ENCODE measurements at regions not wholly inside any gene's neighbourhood (a gene's known extent, or its start where the extent isn't known, plus 50 kb on each side); places are given as distances from the start of the nearest gene placed in this dataset.

DNA sequence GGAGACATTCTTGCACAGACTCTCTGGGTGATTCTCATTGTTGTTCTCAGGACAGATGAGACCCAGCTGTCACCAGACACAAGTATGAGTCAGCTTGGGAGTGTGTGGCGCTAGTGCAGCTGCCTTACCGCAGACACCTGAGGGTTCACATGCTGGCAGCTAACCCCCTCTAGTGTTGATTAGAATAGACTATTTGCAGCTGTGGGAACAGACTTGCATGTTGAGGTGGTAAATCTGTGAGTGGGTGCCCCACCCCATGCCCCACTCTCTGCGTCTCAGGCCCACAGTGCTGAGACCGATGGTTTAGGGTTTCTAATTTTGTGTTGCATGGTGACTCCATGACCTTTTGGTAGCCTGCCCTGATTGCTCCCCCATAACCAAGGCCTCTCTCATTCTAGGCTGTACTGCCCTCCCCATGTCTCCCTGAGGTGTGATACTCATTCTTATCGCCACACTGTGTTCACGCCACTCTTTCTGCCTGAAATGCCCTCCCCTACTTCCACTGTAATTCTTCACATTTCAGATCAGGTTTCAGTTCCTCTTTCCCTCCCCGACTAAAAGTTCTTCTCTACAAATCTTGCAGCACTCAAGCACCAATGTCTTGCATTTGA is 73.7 kb upstream of the KIRREL3 start:
- no peak overlapping the region for H3K4me3 ChIP-seq
- TF ChIP-seq, protein P1, sequence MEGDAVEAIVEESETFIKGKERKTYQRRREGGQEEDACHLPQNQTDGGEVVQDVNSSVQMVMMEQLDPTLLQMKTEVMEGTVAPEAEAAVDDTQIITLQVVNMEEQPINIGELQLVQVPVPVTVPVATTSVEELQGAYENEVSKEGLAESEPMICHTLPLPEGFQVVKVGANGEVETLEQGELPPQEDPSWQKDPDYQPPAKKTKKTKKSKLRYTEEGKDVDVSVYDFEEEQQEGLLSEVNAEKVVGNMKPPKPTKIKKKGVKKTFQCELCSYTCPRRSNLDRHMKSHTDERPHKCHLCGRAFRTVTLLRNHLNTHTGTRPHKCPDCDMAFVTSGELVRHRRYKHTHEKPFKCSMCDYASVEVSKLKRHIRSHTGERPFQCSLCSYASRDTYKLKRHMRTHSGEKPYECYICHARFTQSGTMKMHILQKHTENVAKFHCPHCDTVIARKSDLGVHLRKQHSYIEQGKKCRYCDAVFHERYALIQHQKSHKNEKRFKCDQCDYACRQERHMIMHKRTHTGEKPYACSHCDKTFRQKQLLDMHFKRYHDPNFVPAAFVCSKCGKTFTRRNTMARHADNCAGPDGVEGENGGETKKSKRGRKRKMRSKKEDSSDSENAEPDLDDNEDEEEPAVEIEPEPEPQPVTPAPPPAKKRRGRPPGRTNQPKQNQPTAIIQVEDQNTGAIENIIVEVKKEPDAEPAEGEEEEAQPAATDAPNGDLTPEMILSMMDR (IDR thresholded peaks at IDR 0.05): no peak
- intact Hi-C loops (cut with DNase I): no loop called here
- H3K36me3 ChIP-seq: no peaks in the 10 kb centered on the region
- no peak for DNase-seq
- H3K4me1 ChIP-seq: no peaks in the 10 kb centered on the region
- ATAC-seq: peak; percentile 45
- no peaks in the 10 kb centered on the region for H3K27me3 ChIP-seq
- H3K27ac ChIP-seq: no peak overlapping the region
- H3K9me3 ChIP-seq: no peaks in the 10 kb centered on the region

DNA sequence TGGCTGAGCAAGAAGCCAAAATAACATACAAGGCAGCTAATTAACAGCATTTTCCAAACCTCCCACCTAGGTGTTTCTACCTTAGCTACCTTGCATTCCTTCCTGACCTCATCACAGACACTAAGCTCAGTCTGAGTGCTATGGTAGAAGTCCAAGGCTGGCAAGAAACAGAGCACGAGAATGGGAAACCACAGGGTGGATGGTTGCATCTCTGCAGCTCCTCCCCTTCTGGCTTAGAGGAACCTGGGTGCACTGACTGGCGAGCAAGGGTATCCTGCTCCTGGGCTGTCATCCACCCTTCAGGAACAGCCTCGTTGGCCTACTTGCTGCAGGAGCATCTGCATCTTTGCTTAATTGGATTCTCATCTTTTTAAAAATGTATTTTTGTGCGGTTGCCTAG is 73.1 kb upstream of the KIRREL3 start:
- ATAC-seq (no peak), DNase-seq (no peak)
- no peaks in the 10 kb centered on the region for H3K4me1 ChIP-seq
- H3K4me3 ChIP-seq: no peak overlapping the region
- H3K36me3 ChIP-seq: no peaks in the 10 kb centered on the region
- no peak overlapping the region for H3K27ac ChIP-seq
- no peaks in the 10 kb centered on the region for H3K27me3 ChIP-seq
- TF ChIP-seq, protein P1 (IDR thresholded peaks at IDR 0.05): no peak
- no peaks in the 10 kb centered on the region for H3K9me3 ChIP-seq
- intact Hi-C loops (cut with DNase I): no loop called here

DNA sequence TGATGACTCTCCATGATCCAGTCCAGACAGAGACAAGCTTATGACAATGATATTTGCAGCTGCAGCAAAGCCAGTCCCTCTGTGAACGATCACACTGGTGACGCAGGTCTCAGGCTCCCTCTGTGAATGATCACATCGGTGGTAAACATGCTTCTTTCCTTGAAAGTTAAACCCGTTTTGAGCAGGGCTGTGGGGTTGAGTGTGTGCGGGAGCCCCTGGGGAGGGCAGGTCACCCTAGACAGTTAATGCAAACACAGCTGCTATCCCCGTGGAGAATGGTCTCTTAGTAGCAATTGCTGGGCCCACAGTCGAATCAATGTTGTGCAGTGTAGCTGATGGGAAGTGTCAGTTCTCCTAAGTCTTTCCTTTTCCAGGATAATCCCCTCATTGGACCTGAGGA is 71.0 kb upstream of the KIRREL3 start:
- ATAC-seq (no peak), DNase-seq (no peak)
- Histone ChIP-seq H3K4me1 (no peaks in the 10 kb centered on the region), H3K36me3 (no peaks in the 10 kb centered on the region), H3K4me3 (no peak overlapping the region), H3K9me3 (no peaks in the 10 kb centered on the region), H3K27me3 (no peaks in the 10 kb centered on the region), H3K27ac (no peak overlapping the region)
- intact Hi-C loops (cut with DNase I): no loop called here
- TF ChIP-seq, protein P1 (IDR thresholded peaks at IDR 0.05): no peak

DNA sequence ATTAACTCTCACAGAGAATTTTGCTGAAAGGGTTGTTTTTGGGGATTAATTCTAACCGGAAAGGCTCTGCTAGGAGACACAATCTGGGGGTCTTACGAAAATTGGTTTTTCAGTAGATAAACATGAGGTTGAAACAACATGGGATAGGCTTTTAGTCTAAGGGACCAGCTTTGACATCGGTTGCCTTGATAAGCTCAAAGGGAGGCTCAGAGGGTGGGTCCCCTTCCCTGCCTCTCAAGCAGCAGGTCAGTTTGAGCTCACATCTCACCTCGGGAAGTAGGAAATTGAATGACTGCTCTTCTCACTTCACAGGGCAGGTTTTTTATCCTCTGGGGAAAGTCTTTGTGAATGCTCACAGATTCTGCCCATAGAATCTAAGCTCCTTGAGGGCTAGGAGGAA is 70.2 kb upstream of the KIRREL3 start:
- TF ChIP-seq, protein P1 (IDR thresholded peaks at IDR 0.05): no peak
- DNase-seq (no peak), ATAC-seq (no peak)
- no peaks in the 10 kb centered on the region for H3K4me1 ChIP-seq
- no peaks in the 10 kb centered on the region for H3K9me3 ChIP-seq
- intact Hi-C loops (cut with DNase I): no loop called here
- no peak overlapping the region for H3K4me3 ChIP-seq
- H3K27me3 ChIP-seq: no peaks in the 10 kb centered on the region
- no peak overlapping the region for H3K27ac ChIP-seq
- H3K36me3 ChIP-seq: no peaks in the 10 kb centered on the region

DNA sequence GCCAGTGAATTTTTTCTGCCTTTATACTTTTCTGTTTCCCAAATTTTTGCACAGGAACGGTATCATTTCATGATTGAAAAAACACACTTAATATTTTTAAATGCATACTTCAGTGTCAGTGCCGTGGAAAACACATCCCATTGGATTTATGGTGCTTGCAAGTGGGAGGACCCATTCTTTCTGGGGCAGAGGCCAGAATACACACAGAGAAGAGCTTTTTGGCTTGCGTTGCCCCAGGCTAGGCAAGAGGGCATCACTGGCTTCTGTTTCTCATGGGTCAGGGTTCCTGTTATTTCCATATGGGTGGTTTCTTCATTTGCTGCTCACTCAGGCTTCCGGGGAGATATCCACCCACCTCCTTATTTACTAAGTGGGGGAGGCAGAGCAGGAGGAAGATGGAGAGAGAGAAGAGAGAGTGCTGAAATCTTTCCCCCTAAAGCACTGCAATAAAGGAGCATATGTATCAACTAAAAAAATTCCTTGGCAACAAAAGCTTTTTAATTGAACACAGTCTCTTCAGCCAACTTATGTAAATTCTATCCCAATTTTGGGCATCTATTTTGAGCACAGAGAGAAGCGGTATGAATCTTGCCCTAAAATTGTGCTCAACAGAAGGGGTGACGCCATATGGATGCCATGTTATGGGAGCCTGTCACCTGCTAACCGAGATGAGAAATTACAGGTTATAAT is 66.0 kb upstream of the KIRREL3 start:
- Histone ChIP-seq H3K9me3 (no peaks in the 10 kb centered on the region), H3K27ac (no peak overlapping the region), H3K4me1 (no peaks in the 10 kb centered on the region), H3K36me3 (no peaks in the 10 kb centered on the region), H3K27me3 (no peaks in the 10 kb centered on the region), H3K4me3 (no peak overlapping the region)
- ATAC-seq (no peak), DNase-seq (no peak)
- TF ChIP-seq, protein P1 (IDR thresholded peaks at IDR 0.05): no peak
- intact Hi-C loops (cut with DNase I): no loop called here
